ENCODE measurements at regions not wholly inside any gene's neighbourhood (a gene's known extent, or its start where the extent isn't known, plus 50 kb on each side); places are given as distances from the start of the nearest gene placed in this dataset.

- Histone ChIP-seq H3K27ac (ENCODE audit: low read length) (no peak overlapping the region), H3K79me2 (replicated peaks; ENCODE audit: insufficient read depth, low read length) (no peaks in the 10 kb centered on the region), H3F3A (ENCODE audit: insufficient read depth, low read length, poor library complexity, severe bottlenecking) (no peaks in the 10 kb centered on the region), H4K20me1 (ENCODE audit: insufficient read depth) (no peaks in the 10 kb centered on the region), H2AFZ (ENCODE audit: low read depth, low read length) (no peak overlapping the region), H3K9me3 (ENCODE audit: low read length) (no peaks in the 10 kb centered on the region), H3K27me3 (ENCODE audit: insufficient read depth, low read depth, low read length) (no peaks in the 10 kb centered on the region), H3K4me3 (ENCODE audit: low read length) (no peak overlapping the region), H3K4me2 (ENCODE audit: low read length) (no peak overlapping the region), H3K9ac (ENCODE audit: low read length) (no peak overlapping the region), H3K9me2 (ENCODE audit: insufficient read depth, low read length) (no peaks in the 10 kb centered on the region), H3K36me3 (ENCODE audit: insufficient read depth, low read length) (no peaks in the 10 kb centered on the region)
- no peak for TF ChIP-seq SMC3 (conservative IDR thresholded peaks at IDR 0.05; ENCODE audit: poor library complexity)
- no peak for TF ChIP-seq EP300 (conservative IDR thresholded peaks at IDR 0.05; ENCODE audit: poor library complexity, severe bottlenecking)
- TF ChIP-seq EZH2 (IDR thresholded peaks at IDR 0.05; ENCODE audit: borderline replicate concordance, insufficient read depth, low read length, poor library complexity, severe bottlenecking) = no peak
- TF ChIP-seq CTCF (IDR thresholded peaks at IDR 0.05; ENCODE audit: poor library complexity, severe bottlenecking) = no peak
- TF ChIP-seq, protein P1, sequence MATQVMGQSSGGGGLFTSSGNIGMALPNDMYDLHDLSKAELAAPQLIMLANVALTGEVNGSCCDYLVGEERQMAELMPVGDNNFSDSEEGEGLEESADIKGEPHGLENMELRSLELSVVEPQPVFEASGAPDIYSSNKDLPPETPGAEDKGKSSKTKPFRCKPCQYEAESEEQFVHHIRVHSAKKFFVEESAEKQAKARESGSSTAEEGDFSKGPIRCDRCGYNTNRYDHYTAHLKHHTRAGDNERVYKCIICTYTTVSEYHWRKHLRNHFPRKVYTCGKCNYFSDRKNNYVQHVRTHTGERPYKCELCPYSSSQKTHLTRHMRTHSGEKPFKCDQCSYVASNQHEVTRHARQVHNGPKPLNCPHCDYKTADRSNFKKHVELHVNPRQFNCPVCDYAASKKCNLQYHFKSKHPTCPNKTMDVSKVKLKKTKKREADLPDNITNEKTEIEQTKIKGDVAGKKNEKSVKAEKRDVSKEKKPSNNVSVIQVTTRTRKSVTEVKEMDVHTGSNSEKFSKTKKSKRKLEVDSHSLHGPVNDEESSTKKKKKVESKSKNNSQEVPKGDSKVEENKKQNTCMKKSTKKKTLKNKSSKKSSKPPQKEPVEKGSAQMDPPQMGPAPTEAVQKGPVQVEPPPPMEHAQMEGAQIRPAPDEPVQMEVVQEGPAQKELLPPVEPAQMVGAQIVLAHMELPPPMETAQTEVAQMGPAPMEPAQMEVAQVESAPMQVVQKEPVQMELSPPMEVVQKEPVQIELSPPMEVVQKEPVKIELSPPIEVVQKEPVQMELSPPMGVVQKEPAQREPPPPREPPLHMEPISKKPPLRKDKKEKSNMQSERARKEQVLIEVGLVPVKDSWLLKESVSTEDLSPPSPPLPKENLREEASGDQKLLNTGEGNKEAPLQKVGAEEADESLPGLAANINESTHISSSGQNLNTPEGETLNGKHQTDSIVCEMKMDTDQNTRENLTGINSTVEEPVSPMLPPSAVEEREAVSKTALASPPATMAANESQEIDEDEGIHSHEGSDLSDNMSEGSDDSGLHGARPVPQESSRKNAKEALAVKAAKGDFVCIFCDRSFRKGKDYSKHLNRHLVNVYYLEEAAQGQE (IDR thresholded peaks at IDR 0.05; ENCODE audit: borderline replicate concordance) = no peak
- no peak for TF ChIP-seq TAF1 (IDR thresholded peaks at IDR 0.05; ENCODE audit: low read depth)
- no peak for TF ChIP-seq POLR2AphosphoS5 (IDR thresholded peaks at IDR 0.05)
- TF ChIP-seq RAD21 (conservative IDR thresholded peaks at IDR 0.05) = no peak
- TF ChIP-seq MXI1 (conservative IDR thresholded peaks at IDR 0.05; ENCODE audit: poor library complexity, severe bottlenecking) = no peak
These were observed 759.2 kb upstream of the MGAT4C start for GRCh38 chr12:87015352-87015751.

GRCh38 chr12:87008785-87009384 lies 752.7 kb upstream of the MGAT4C start:
- Histone ChIP-seq H3K79me2 (replicated peaks; ENCODE audit: insufficient read depth, low read length) (no peaks in the 10 kb centered on the region), H3F3A (ENCODE audit: insufficient read depth, low read length, poor library complexity, severe bottlenecking) (no peaks in the 10 kb centered on the region), H3K4me2 (ENCODE audit: low read length) (no peak overlapping the region), H3K4me3 (ENCODE audit: low read length) (no peak overlapping the region), H3K27me3 (ENCODE audit: insufficient read depth, low read depth, low read length) (no peaks in the 10 kb centered on the region), H2AFZ (ENCODE audit: low read depth, low read length) (no peak overlapping the region), H3K36me3 (ENCODE audit: insufficient read depth, low read length) (no peaks in the 10 kb centered on the region), H3K9ac (ENCODE audit: low read length) (no peak overlapping the region), H3K9me2 (ENCODE audit: insufficient read depth, low read length) (no peaks in the 10 kb centered on the region), H3K27ac (ENCODE audit: low read length) (no peak overlapping the region), H3K9me3 (ENCODE audit: low read length) (peaks cover 3% of the 10 kb centered on the region), H4K20me1 (ENCODE audit: insufficient read depth) (no peaks in the 10 kb centered on the region)
- TF ChIP-seq CTCF (IDR thresholded peaks at IDR 0.05; ENCODE audit: poor library complexity, severe bottlenecking) (no peak), TAF1 (IDR thresholded peaks at IDR 0.05; ENCODE audit: low read depth) (no peak), RAD21 (conservative IDR thresholded peaks at IDR 0.05) (no peak), EP300 (conservative IDR thresholded peaks at IDR 0.05; ENCODE audit: poor library complexity, severe bottlenecking) (no peak), SMC3 (conservative IDR thresholded peaks at IDR 0.05; ENCODE audit: poor library complexity) (no peak), MXI1 (conservative IDR thresholded peaks at IDR 0.05; ENCODE audit: poor library complexity, severe bottlenecking) (no peak), EZH2 (IDR thresholded peaks at IDR 0.05; ENCODE audit: borderline replicate concordance, insufficient read depth, low read length, poor library complexity, severe bottlenecking) (no peak), POLR2AphosphoS5 (IDR thresholded peaks at IDR 0.05) (no peak)
- TF ChIP-seq, protein P1 (IDR thresholded peaks at IDR 0.05; ENCODE audit: borderline replicate concordance) = no peak

Measured in neural cell (in vitro differentiated cells).